ENCODE measurements at regions not wholly inside any gene's neighbourhood (a gene's known extent, or its start where the extent isn't known, plus 50 kb on each side); places are given as distances from the start of the nearest gene placed in this dataset.
"Not testable (repeated sequence)": the region's sequence is repeated elsewhere in the genome, so short reads cannot be mapped to it uniquely, and the experiment has no call there.

GRCh38 chr3:5766848-5767247 lies 579.3 kb downstream of the EDEM1 start:
- DNase-seq = no peak

- no peak for DNase-seq
These were observed 579.8 kb downstream of the EDEM1 start for GRCh38 chr3:5767304-5767703.

GRCh38 chr3:5768281-5768945 lies 580.9 kb downstream of the EDEM1 start:
- no peak for DNase-seq

DNA sequence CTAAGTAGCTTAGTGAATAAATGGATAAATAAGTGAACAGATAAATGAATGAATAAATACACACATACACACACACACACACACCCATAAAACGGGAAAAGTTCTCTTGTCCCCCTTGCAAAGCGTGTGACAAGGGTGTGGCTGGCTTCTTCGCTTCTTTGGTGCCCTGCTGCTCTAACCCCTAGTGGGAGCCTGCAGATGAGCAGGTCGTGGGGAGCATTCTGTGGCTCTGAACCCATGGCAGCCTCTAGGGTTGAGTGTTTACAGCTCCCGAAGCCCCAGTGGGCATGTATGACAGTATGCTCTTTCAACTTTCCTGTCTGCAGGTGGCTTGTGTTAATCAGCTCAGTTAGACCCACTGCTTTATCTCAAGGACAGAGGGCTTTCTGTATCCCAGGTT lies 582.3 kb downstream of the EDEM1 start:
- no peak for DNase-seq

GRCh38 chr3:5774337-5774736 lies 586.8 kb downstream of the EDEM1 start:
- DNase-seq = no peak

DNA sequence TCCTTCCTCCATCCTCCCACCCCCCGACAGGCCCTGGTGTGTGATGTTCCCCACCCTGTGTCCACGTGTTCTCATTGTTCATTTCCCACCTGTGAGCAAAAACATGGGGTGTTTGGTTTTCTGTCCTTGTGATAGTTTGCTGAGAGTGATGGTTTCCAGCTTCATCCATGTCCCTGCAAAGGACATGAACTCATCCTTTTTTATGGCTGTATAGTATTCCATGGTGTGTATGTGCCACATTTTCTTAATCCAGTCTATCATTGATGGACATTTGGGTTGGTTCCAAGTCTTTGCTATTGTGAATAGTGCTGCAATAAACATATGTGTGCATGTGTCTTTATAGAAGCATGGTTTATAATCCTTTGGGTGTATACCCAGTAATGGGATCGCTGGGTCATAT lies 587.6 kb downstream of the EDEM1 start:
- DNase-seq = not testable (repeated sequence)

GRCh38 chr3:5784690-5785089 lies 597.2 kb downstream of the EDEM1 start:
- DNase-seq = no peak

GRCh38 chr3:5787861-5788488 lies 600.5 kb downstream of the EDEM1 start:
- peak; percentile 54 for DNase-seq

DNA sequence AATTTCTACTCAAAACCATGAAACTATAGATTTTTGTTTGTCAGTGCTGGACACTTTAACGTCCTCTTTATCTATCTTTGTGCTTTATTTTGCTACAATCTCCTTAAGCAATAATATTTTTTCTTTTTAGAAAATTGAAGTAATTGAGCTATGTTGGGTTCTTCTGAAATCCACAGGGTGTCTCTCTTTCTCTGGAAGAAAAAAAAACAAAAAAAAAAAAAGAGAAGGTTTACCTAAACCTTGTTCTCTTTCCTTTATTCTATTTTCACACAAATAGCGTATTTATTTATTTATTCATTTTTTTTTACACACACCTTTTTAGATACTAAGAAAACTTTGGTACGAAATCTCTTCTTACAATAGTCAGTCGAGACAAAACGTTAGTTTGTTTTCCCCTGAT lies 601.0 kb downstream of the EDEM1 start:
- no peak for DNase-seq

GRCh38 chr3:5791558-5791957 lies 604.1 kb downstream of the EDEM1 start:
- DNase-seq = no peak

DNA sequence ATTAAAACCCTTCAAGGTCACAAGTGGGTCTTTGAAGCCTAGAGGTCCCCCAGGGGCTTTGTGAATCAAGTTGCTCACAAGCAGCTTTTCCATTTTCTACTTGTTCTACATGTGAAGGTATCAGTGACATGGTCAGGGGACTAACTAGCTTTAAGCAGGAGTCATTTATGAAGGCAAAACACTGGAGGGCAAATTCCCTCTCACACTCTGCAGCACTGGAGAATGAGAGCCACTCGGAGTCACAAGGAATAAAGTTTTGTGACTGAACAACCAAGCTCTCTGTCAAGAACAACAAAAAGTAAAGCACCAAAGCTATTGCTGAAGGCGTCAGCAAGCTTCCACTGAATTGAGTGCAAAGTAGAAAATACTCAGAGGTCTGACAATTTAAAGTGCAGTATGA lies 609.0 kb downstream of the EDEM1 start:
- no peak for DNase-seq

DNA sequence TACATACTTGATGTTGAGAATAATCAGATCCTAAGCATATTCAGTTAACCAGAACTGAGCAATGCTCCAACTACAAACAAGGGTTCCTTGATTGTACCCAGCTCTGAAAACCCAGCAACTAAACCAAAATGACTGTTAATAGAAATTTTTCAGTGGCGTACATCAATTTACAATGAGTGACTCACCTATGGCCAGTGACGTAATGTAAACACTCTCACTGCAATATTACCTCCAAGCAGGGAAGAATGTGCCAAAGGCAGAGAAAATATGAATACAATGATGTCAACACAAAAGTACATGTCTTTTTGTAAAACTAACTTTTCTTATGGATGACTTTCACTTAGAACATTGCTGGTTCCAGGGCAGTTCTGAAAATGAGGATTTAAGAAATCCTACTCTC lies 611.3 kb downstream of the EDEM1 start:
- DNase-seq = no peak

- no peak for DNase-seq
These were observed 611.9 kb downstream of the EDEM1 start for GRCh38 chr3:5799398-5799797.

GRCh38 chr3:5800965-5801364 lies 613.5 kb downstream of the EDEM1 start:
- DNase-seq = no peak

DNA sequence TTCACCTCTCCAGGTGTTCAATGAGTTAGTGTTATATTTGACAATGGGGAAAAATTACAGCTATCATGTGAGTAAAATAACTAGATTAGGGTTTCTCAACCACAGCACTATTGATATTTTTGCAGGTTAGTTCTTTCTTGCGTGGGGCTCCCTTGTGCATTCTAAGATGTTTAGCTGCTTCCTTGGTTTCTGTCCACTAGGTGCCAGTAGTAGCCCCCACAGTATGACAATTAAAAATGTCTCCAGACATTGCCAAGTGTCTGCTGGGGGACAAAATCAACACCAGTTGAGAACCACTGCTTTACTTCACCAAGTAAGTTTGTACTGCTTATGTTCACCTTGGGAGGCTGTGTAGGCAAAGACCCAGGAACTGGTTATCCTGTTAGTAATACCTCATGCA lies 618.7 kb downstream of the EDEM1 start:
- DNase-seq = no peak

DNA sequence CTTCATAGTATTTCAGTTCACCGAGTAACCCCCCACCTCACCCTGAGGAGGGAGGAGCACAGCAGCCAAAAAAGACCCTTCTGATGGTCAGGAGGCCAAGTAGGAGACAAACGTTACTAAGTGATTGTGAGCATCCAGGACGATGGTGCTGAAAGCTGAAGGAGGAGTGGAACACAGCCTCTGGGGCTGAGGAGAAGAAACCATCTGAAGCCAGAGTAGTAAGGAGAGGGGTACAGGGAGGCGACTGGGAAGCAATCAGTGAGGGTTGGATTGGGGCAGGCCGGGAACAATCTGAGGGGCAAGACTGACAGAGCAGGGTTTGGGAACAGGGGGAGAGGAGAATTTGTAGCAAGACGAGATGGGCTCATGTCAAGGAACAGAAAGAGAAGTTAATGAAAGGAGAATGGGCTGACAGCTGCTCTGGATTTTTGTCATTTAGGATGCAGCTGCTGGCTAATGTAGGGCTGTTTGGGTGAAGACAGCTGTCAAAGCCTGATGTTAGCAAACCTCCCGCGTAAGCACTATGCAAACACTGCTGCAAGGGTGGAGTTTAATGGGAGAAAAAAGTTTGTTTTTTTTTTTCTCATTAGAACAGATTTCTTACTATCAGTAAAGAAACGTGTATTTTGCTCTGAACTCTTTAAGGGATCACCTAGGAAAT lies 622.2 kb downstream of the EDEM1 start:
- no peak for DNase-seq

GRCh38 chr3:5811016-5811415 lies 623.5 kb downstream of the EDEM1 start:
- no peak for DNase-seq

- DNase-seq = no peak
These were observed 626.0 kb downstream of the EDEM1 start for GRCh38 chr3:5813521-5813920.

DNA sequence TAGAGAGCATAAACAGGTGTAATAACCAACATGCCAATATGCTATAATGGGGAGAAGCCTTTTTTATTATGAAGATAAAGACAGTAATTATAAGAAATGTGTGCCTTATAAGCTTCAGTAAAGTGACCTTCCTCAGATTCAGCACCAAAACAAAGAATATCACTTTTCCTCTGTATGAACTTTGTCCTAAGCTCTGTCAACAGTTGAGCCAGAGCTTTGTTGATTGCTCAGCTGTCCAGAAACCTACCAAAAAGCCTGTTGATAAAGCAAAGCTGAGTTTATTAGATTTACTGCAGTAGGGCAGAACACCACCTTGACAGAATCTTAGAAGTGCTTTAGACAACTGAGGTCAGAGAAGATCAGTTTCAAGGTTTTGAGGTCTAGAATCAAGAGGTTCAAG lies 635.3 kb downstream of the EDEM1 start:
- DNase-seq = no peak

DNA sequence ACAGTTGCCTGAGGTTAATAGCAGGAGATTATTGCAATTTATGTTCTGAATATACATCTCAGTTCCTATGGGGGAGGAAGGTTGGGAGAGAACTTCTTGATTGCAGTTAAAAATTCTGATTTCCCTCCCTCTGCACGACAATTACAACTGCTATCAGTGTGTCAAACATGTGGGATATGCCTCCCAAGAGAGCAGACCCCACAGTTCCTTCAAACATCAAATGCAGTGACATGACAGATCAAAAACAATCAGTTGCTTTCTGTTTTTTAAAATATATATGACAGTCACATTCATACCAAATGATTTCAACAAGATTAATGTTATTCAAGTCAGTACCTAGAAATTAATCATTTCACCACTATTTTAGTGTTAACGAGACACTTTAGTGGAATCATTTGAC lies 639.0 kb downstream of the EDEM1 start:
- no peak for DNase-seq

DNA sequence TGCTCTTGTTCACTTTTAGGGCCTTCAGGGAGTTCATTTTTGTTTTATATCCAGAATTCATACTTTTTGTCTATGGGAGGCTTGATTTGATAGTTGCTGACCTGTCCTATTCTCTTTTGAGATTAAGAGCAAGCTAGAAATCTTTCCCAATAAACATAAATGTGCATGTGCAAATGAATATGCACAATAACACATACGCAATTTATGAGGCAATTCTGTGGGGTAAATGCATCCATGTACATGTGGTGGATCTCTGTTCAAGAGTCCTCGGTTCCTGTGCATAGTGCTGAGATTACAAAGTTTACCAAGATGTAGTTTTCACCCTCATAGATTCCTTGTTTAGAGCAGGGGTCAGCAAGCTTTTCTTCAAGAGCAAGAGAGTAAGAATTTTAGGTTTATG lies 640.7 kb downstream of the EDEM1 start:
- no peak for DNase-seq

- no peak for DNase-seq
These were observed 652.5 kb downstream of the EDEM1 start for GRCh38 chr3:5840056-5840455.

GRCh38 chr3:5841599-5841998 lies 654.1 kb downstream of the EDEM1 start:
- DNase-seq = no peak

DNA sequence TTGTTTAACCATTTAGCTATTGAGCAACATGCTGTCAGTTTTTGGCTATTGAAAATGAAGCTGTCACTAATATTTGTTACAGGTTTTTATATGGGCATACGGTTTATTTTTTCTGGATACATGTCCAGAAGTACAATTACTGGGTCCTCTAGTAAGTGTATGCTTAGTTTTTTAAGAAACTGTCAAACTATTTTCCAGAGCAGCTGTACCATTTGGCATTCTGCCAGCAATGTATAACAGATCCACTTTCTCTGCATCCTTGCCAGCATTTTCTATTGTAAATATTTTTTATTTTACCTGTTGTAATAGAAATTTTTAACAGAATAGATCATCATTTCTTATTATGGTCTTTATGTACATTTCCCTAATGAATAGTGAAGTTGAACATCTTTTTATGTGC lies 658.8 kb downstream of the EDEM1 start:
- DNase-seq = no peak

- DNase-seq = no peak
These were observed 673.6 kb downstream of the EDEM1 start for GRCh38 chr3:5861151-5861550.
